Type B pancreatic cell (in vitro differentiated cells): ENCODE measurements at regions not wholly inside any gene's neighbourhood (a gene's known extent, or its start where the extent isn't known, plus 50 kb on each side); places are given as distances from the start of the nearest gene placed in this dataset.

Experiments
- DNase-seq: peaks from one replicate; pipeline ENCODE4 v3.0.0; 2021; ENCODE audit warnings: mixed read lengths; ENCODE audit not compliant: unreplicated experiment; ENCODE audit errors: extremely low spot score
- H3K27ac Mint-ChIP-seq: 2 replicates; pipeline ENCODE4 v1.8.0; 2021; ENCODE audit warnings: mild to moderate bottlenecking, mixed read lengths
- H3K27me3 Mint-ChIP-seq: 2 replicates; pipeline ENCODE4 v1.8.0; 2021; ENCODE audit warnings: mixed read lengths
- H3K36me3 Mint-ChIP-seq: 2 replicates; pipeline ENCODE4 v1.8.0; 2021; ENCODE audit warnings: mixed read lengths
- H3K4me1 Mint-ChIP-seq: one replicate; pipeline ENCODE4 v1.8.0; 2021; ENCODE audit warnings: mixed read lengths; ENCODE audit not compliant: unreplicated experiment
- H3K4me3 Mint-ChIP-seq: 2 replicates; pipeline ENCODE4 v1.8.0; 2021; ENCODE audit warnings: mild to moderate bottlenecking, mixed read lengths
- H3K9me3 Mint-ChIP-seq: 2 replicates; pipeline ENCODE4 v1.8.0; 2021; ENCODE audit warnings: mixed read lengths
- TF ChIP-seq, protein P1 (sequence below): fragments of 200-600 bp; sonication (generic); conservative IDR thresholded peaks from 2 replicates; pipeline ENCODE4 v1.5.0; 2021; ENCODE audit warnings: antibody characterized with exemption, mild to moderate bottlenecking

DNA sequence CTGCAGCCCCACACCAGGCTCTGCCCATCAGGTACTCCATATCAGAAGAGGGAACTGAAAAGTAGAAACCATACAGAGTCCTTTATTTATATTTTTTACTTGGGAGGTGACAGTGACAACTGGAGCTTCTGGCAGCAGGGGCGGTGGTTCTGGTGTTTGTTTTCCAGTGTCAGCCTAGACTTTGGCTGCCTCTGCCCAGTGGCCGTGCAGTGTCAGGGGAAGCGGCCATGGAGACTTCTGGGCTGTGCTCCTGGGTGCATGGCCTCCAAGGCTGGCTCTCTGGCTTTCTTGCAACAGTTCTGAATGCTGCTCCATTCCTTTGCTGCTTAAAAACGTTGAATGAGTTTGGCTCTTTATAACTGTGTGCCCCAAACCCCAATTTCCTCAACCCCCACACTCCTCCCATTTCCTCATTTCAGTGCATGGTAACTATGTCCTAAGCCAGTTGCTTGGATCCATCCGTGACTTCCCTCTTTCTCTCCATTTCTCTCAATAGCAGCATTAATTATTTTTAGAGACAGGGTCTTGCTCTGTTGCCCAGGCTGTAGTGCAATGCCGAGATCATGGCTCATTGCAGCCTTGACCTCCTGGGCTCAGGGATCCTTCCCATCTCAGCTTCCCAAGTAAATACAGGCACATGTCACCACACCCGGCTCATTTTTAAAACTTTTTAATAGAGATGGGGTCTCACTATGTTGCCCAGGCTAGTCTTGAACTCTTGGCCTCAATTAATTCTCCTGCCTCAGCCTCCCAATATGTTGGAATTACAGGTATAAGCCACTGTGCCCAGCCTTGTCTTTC is 141.1 kb upstream of the SGK1 start:
- Mint-ChIP-seq H3K36me3 (no peaks in the 10 kb centered on the region), H3K4me1 (peaks cover 12% of the 10 kb centered on the region), H3K9me3 (no peaks in the 10 kb centered on the region), H3K27me3 (no peaks in the 10 kb centered on the region), H3K27ac (no peak overlapping the region), H3K4me3 (no peak overlapping the region)
- TF ChIP-seq, protein P1, sequence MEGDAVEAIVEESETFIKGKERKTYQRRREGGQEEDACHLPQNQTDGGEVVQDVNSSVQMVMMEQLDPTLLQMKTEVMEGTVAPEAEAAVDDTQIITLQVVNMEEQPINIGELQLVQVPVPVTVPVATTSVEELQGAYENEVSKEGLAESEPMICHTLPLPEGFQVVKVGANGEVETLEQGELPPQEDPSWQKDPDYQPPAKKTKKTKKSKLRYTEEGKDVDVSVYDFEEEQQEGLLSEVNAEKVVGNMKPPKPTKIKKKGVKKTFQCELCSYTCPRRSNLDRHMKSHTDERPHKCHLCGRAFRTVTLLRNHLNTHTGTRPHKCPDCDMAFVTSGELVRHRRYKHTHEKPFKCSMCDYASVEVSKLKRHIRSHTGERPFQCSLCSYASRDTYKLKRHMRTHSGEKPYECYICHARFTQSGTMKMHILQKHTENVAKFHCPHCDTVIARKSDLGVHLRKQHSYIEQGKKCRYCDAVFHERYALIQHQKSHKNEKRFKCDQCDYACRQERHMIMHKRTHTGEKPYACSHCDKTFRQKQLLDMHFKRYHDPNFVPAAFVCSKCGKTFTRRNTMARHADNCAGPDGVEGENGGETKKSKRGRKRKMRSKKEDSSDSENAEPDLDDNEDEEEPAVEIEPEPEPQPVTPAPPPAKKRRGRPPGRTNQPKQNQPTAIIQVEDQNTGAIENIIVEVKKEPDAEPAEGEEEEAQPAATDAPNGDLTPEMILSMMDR, result no peak
- DNase-seq, result no peak

DNA sequence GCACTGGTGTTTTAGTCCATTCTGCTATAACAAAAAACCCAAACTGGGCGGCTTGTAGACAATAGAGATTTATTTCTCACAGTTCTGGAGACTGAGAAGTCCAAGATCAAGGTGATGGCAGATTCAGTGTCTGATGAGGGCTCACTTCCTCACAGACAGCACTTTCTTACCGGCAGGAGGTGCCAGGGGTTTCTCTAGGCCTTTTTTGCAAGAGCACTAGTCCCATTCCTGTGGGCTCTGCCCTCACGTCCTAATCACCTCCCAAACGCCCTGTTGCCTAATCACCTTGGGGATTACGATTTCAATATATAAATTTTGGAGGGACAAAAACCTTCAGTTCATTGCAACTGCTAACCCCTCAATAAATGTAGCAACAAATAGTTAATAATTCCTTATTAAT is 140.0 kb upstream of the SGK1 start:
- Mint-ChIP-seq H3K36me3 (no peaks in the 10 kb centered on the region), H3K4me3 (no peak overlapping the region), H3K27ac (no peak overlapping the region), H3K9me3 (no peaks in the 10 kb centered on the region), H3K4me1 (peaks cover 16% of the 10 kb centered on the region), H3K27me3 (no peaks in the 10 kb centered on the region)
- TF ChIP-seq, protein P1, result no peak
- DNase-seq, result no peak

DNA sequence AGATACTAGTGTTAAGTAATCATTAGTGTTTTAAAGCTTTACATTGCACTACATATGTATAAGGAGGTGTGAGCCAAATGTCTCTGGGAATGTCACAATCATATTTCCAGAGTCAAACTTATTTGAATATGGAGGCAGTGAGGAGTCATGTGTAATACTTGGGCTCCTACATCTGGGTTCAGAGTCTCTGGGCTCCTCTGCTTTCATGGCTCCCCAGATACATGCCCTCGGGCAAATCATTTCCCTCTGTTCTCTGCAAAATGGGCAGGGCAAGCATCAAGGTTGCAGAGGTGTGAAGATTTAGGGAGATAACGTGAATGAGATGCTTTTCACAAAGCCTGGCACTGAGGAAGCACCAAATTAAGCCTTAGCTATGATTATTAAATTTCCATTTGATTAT is 138.3 kb upstream of the SGK1 start:
- no peaks in the 10 kb centered on the region for H3K36me3 Mint-ChIP-seq
- no peak overlapping the region for H3K27ac Mint-ChIP-seq
- no peaks in the 10 kb centered on the region for H3K27me3 Mint-ChIP-seq
- TF ChIP-seq, protein P1, result no peak
- H3K4me3 Mint-ChIP-seq, result no peak overlapping the region
- H3K9me3 Mint-ChIP-seq, result no peaks in the 10 kb centered on the region
- DNase-seq, result no peak
- peaks cover 20% of the 10 kb centered on the region for H3K4me1 Mint-ChIP-seq

DNA sequence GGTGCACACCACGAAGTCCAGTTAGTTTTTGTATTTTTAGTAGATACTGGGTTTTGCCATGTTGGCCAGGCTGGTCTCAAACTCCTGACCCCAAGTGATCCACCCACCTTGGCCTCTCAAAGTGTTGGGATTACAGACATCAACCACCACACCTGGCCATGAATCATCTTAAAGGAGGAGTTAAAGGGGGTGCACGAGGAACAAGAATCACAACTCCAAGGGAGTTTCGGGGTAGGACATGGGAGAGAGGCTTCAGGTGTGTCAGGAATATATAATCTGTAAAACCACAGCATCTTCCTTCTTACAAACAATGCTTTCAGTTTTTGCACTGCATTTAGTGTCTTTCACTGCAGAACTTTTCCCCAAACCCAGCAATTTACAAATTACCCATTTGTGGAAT is 137.4 kb upstream of the SGK1 start:
- Mint-ChIP-seq H3K27ac (no peak overlapping the region), H3K4me1 (peaks cover 25% of the 10 kb centered on the region), H3K9me3 (no peaks in the 10 kb centered on the region), H3K27me3 (no peaks in the 10 kb centered on the region), H3K4me3 (no peak overlapping the region), H3K36me3 (no peaks in the 10 kb centered on the region)
- no peak for DNase-seq
- TF ChIP-seq, protein P1, result no peak

DNA sequence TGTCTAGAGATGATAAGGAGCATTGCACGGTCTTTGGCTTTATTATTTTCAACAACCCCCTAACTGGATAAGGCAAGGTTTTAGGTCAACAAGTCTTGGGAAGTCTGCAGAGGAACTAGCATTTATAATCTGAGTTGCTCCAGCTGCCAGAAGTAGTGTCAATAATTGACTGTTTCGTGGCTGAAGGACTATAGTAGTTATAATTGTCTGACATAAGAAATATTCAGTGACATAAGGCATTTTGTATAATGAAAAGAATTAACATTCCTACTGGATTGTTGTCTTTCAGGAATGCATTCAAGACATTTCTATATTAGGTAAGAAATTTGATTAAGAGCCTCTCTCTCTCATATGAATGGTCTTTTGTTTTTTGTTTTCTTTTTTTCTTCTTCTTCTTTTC is 136.9 kb upstream of the SGK1 start:
- DNase-seq, result no peak
- H3K4me1 Mint-ChIP-seq, result peaks cover 29% of the 10 kb centered on the region
- no peaks in the 10 kb centered on the region for H3K9me3 Mint-ChIP-seq
- TF ChIP-seq, protein P1, result no peak
- H3K4me3 Mint-ChIP-seq, result no peak overlapping the region
- no peak overlapping the region for H3K27ac Mint-ChIP-seq
- no peaks in the 10 kb centered on the region for H3K36me3 Mint-ChIP-seq
- H3K27me3 Mint-ChIP-seq, result no peaks in the 10 kb centered on the region
